ENCODE measurements at regions not wholly inside any gene's neighbourhood (a gene's known extent, or its start where the extent isn't known, plus 50 kb on each side); places are given as distances from the start of the nearest gene placed in this dataset.
"Not testable (repeated sequence)": the region's sequence is repeated elsewhere in the genome, so short reads cannot be mapped to it uniquely, and the experiment has no call there.

- Histone ChIP-seq H3K27ac (ENCODE audit: low read length) (no peak overlapping the region), H2AFZ (ENCODE audit: low read length) (no peak overlapping the region), H3K4me3 (ENCODE audit: low read length) (no peak overlapping the region), H4K20me1 (ENCODE audit: insufficient read depth, low read depth, low read length) (no peaks in the 10 kb centered on the region), H3K27me3 (ENCODE audit: low read length) (no peaks in the 10 kb centered on the region), H3K9me3 (ENCODE audit: low read length) (no peaks in the 10 kb centered on the region), H3K9me2 (replicated peaks; ENCODE audit: insufficient read depth, low read length) (no peaks in the 10 kb centered on the region), H3K9ac (ENCODE audit: low read length) (no peak overlapping the region), H3K36me3 (ENCODE audit: insufficient read depth, low read length) (no peaks in the 10 kb centered on the region), H3K79me2 (ENCODE audit: low read length) (no peaks in the 10 kb centered on the region), H3K4me1 (ENCODE audit: low read length) (peaks cover 11% of the 10 kb centered on the region), H3K4me2 (ENCODE audit: low read depth, low read length, poor library complexity, severe bottlenecking) (no peak overlapping the region)
- no peak for DNase-seq
Observed at GRCh38 chr7:49702099-49702498, 71.3 kb upstream of the VWC2 start.

GRCh38 chr7:49703337-49703736 is 70.1 kb upstream of the VWC2 start:
- Histone ChIP-seq H3K9ac (ENCODE audit: low read length) (no peak overlapping the region), H3K27me3 (ENCODE audit: low read length) (no peaks in the 10 kb centered on the region), H3K36me3 (ENCODE audit: insufficient read depth, low read length) (no peaks in the 10 kb centered on the region), H3K4me1 (ENCODE audit: low read length) (peaks cover 11% of the 10 kb centered on the region), H3K9me2 (replicated peaks; ENCODE audit: insufficient read depth, low read length) (no peaks in the 10 kb centered on the region), H3K4me3 (ENCODE audit: low read length) (no peak overlapping the region), H2AFZ (ENCODE audit: low read length) (no peak overlapping the region), H3K79me2 (ENCODE audit: low read length) (no peaks in the 10 kb centered on the region), H3K9me3 (ENCODE audit: low read length) (no peaks in the 10 kb centered on the region), H3K4me2 (ENCODE audit: low read depth, low read length, poor library complexity, severe bottlenecking) (no peak overlapping the region), H3K27ac (ENCODE audit: low read length) (no peak overlapping the region), H4K20me1 (ENCODE audit: insufficient read depth, low read depth, low read length) (no peaks in the 10 kb centered on the region)
- no peak for DNase-seq

- Histone ChIP-seq H3K9ac (ENCODE audit: low read length) (no peak overlapping the region), H3K27ac (ENCODE audit: low read length) (no peak overlapping the region), H3K9me3 (ENCODE audit: low read length) (no peaks in the 10 kb centered on the region), H3K4me1 (ENCODE audit: low read length) (peaks cover 11% of the 10 kb centered on the region), H4K20me1 (ENCODE audit: insufficient read depth, low read depth, low read length) (no peaks in the 10 kb centered on the region), H3K9me2 (replicated peaks; ENCODE audit: insufficient read depth, low read length) (no peaks in the 10 kb centered on the region), H3K4me2 (ENCODE audit: low read depth, low read length, poor library complexity, severe bottlenecking) (no peak overlapping the region), H3K79me2 (ENCODE audit: low read length) (no peaks in the 10 kb centered on the region), H3K27me3 (ENCODE audit: low read length) (no peaks in the 10 kb centered on the region), H3K4me3 (ENCODE audit: low read length) (no peak overlapping the region), H3K36me3 (ENCODE audit: insufficient read depth, low read length) (no peaks in the 10 kb centered on the region), H2AFZ (ENCODE audit: low read length) (no peak overlapping the region)
- DNase-seq, result no peak
Observed at GRCh38 chr7:49703881-49704280, 69.6 kb upstream of the VWC2 start.

- Histone ChIP-seq H3K27ac (ENCODE audit: low read length) (no peak overlapping the region), H3K79me2 (ENCODE audit: low read length) (no peaks in the 10 kb centered on the region), H3K27me3 (ENCODE audit: low read length) (no peaks in the 10 kb centered on the region), H3K4me1 (ENCODE audit: low read length) (peaks cover 11% of the 10 kb centered on the region), H2AFZ (ENCODE audit: low read length) (no peak overlapping the region), H3K9me3 (ENCODE audit: low read length) (no peaks in the 10 kb centered on the region), H3K4me3 (ENCODE audit: low read length) (no peak overlapping the region), H3K4me2 (ENCODE audit: low read depth, low read length, poor library complexity, severe bottlenecking) (no peak overlapping the region), H4K20me1 (ENCODE audit: insufficient read depth, low read depth, low read length) (no peaks in the 10 kb centered on the region), H3K9me2 (replicated peaks; ENCODE audit: insufficient read depth, low read length) (no peaks in the 10 kb centered on the region), H3K9ac (ENCODE audit: low read length) (no peak overlapping the region), H3K36me3 (ENCODE audit: insufficient read depth, low read length) (no peaks in the 10 kb centered on the region)
- no peak for DNase-seq
Observed at GRCh38 chr7:49706106-49706505, 67.3 kb upstream of the VWC2 start.

GRCh38 chr7:49707891-49708290 is 65.5 kb upstream of the VWC2 start:
- no peak for DNase-seq
- no peaks in the 10 kb centered on the region for H3K79me2 ChIP-seq (ENCODE audit: low read length)
- H2AFZ ChIP-seq (ENCODE audit: low read length), result no peak overlapping the region
- H3K36me3 ChIP-seq (ENCODE audit: insufficient read depth, low read length), result no peaks in the 10 kb centered on the region
- no peaks in the 10 kb centered on the region for H3K9me2 ChIP-seq (replicated peaks; ENCODE audit: insufficient read depth, low read length)
- H3K27me3 ChIP-seq (ENCODE audit: low read length), result no peaks in the 10 kb centered on the region
- H3K4me1 ChIP-seq (ENCODE audit: low read length), result peaks cover 1% of the 10 kb centered on the region
- no peaks in the 10 kb centered on the region for H4K20me1 ChIP-seq (ENCODE audit: insufficient read depth, low read depth, low read length)
- H3K4me2 ChIP-seq (ENCODE audit: low read depth, low read length, poor library complexity, severe bottlenecking), result no peak overlapping the region
- no peak overlapping the region for H3K4me3 ChIP-seq (ENCODE audit: low read length)
- no peak overlapping the region for H3K27ac ChIP-seq (ENCODE audit: low read length)
- no peaks in the 10 kb centered on the region for H3K9me3 ChIP-seq (ENCODE audit: low read length)
- H3K9ac ChIP-seq (ENCODE audit: low read length), result no peak overlapping the region

GRCh38 chr7:49708590-49708989 is 64.8 kb upstream of the VWC2 start:
- Histone ChIP-seq H3K9me3 (ENCODE audit: low read length) (no peaks in the 10 kb centered on the region), H3K27me3 (ENCODE audit: low read length) (no peaks in the 10 kb centered on the region), H3K9ac (ENCODE audit: low read length) (no peak overlapping the region), H4K20me1 (ENCODE audit: insufficient read depth, low read depth, low read length) (no peaks in the 10 kb centered on the region), H3K4me2 (ENCODE audit: low read depth, low read length, poor library complexity, severe bottlenecking) (no peak overlapping the region), H3K9me2 (replicated peaks; ENCODE audit: insufficient read depth, low read length) (no peaks in the 10 kb centered on the region), H3K27ac (ENCODE audit: low read length) (no peak overlapping the region), H3K4me1 (ENCODE audit: low read length) (no peaks in the 10 kb centered on the region), H3K79me2 (ENCODE audit: low read length) (no peaks in the 10 kb centered on the region), H2AFZ (ENCODE audit: low read length) (no peak overlapping the region), H3K4me3 (ENCODE audit: low read length) (no peak overlapping the region), H3K36me3 (ENCODE audit: insufficient read depth, low read length) (no peaks in the 10 kb centered on the region)
- no peak for DNase-seq

- H3K27ac ChIP-seq (ENCODE audit: low read length); H2AFZ ChIP-seq (ENCODE audit: low read length); DNase-seq: not testable (repeated sequence)
Observed at GRCh38 chr7:49711072-49711723, 62.2 kb upstream of the VWC2 start.

GRCh38 chr7:49714182-49714581 is 59.3 kb upstream of the VWC2 start:
- no peak for DNase-seq
- Histone ChIP-seq H3K9me3 (ENCODE audit: low read length) (no peaks in the 10 kb centered on the region), H3K4me3 (ENCODE audit: low read length) (no peak overlapping the region), H3K79me2 (ENCODE audit: low read length) (no peaks in the 10 kb centered on the region), H3K36me3 (ENCODE audit: insufficient read depth, low read length) (no peaks in the 10 kb centered on the region), H3K9ac (ENCODE audit: low read length) (no peak overlapping the region), H4K20me1 (ENCODE audit: insufficient read depth, low read depth, low read length) (no peaks in the 10 kb centered on the region), H3K27me3 (ENCODE audit: low read length) (no peaks in the 10 kb centered on the region), H3K9me2 (replicated peaks; ENCODE audit: insufficient read depth, low read length) (no peaks in the 10 kb centered on the region), H3K27ac (ENCODE audit: low read length) (no peak overlapping the region), H3K4me2 (ENCODE audit: low read depth, low read length, poor library complexity, severe bottlenecking) (no peak overlapping the region), H3K4me1 (ENCODE audit: low read length) (no peaks in the 10 kb centered on the region), H2AFZ (ENCODE audit: low read length) (no peak overlapping the region)

More at GRCh38 chr7:49711072-49711723, 62.2 kb upstream of the VWC2 start:
- H3K9me2 ChIP-seq (replicated peaks; ENCODE audit: insufficient read depth, low read length); H3K9me3 ChIP-seq (ENCODE audit: low read length); H3K4me2 ChIP-seq (ENCODE audit: low read depth, low read length, poor library complexity, severe bottlenecking); H3K27me3 ChIP-seq (ENCODE audit: low read length); H3K9ac ChIP-seq (ENCODE audit: low read length); H3K79me2 ChIP-seq (ENCODE audit: low read length); H3K4me1 ChIP-seq (ENCODE audit: low read length); H4K20me1 ChIP-seq (ENCODE audit: insufficient read depth, low read depth, low read length); H3K36me3 ChIP-seq (ENCODE audit: insufficient read depth, low read length); H3K4me3 ChIP-seq (ENCODE audit: low read length): not testable (repeated sequence)

GRCh38 chr7:49715486-49715885 is 58.0 kb upstream of the VWC2 start:
- no peak for DNase-seq
- Histone ChIP-seq H3K79me2 (ENCODE audit: low read length) (no peaks in the 10 kb centered on the region), H3K27me3 (ENCODE audit: low read length) (no peaks in the 10 kb centered on the region), H3K9ac (ENCODE audit: low read length) (no peak overlapping the region), H3K9me2 (replicated peaks; ENCODE audit: insufficient read depth, low read length) (no peaks in the 10 kb centered on the region), H3K9me3 (ENCODE audit: low read length) (no peaks in the 10 kb centered on the region), H2AFZ (ENCODE audit: low read length) (no peak overlapping the region), H3K4me3 (ENCODE audit: low read length) (no peak overlapping the region), H3K36me3 (ENCODE audit: insufficient read depth, low read length) (no peaks in the 10 kb centered on the region), H3K27ac (ENCODE audit: low read length) (no peak overlapping the region), H3K4me1 (ENCODE audit: low read length) (no peaks in the 10 kb centered on the region), H3K4me2 (ENCODE audit: low read depth, low read length, poor library complexity, severe bottlenecking) (no peak overlapping the region), H4K20me1 (ENCODE audit: insufficient read depth, low read depth, low read length) (no peaks in the 10 kb centered on the region)
